H1 (cell line): ENCODE measurements at regions not wholly inside any gene's neighbourhood (a gene's known extent, or its start where the extent isn't known, plus 50 kb on each side); places are given as distances from the start of the nearest gene placed in this dataset.

Experiments used
- TF ChIP-seq, protein P1 (sequence below): fragments of 300-600 bp; sonication (generic); IDR thresholded peaks from 2 replicates; pipeline ENCODE4 v1.7.1; 2012; ENCODE audit warnings: low read length, moderate library complexity, mild to moderate bottlenecking, inconsistent platforms; ENCODE audit not compliant: insufficient replicate concordance

DNA sequence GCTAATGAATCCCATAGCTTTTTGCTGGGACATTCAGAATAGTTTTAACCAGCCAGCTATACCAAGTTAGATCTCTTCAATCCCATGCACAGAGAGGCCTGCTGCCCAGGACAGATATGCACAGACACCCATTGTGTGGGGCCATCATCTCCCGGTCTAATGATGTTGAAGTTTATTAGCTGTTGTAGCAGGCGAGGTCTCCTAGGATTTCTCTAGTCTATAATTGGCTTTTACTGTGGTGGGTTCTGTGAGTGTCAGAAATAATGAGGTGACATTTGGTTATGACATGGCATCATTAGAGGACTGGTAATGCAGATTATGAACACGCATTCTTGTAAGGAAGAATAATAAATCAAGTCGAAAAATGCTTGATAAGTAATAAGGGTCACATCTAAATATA is 81.4 kb upstream of the PLPP4 start (continued):
- TF ChIP-seq, protein P1, sequence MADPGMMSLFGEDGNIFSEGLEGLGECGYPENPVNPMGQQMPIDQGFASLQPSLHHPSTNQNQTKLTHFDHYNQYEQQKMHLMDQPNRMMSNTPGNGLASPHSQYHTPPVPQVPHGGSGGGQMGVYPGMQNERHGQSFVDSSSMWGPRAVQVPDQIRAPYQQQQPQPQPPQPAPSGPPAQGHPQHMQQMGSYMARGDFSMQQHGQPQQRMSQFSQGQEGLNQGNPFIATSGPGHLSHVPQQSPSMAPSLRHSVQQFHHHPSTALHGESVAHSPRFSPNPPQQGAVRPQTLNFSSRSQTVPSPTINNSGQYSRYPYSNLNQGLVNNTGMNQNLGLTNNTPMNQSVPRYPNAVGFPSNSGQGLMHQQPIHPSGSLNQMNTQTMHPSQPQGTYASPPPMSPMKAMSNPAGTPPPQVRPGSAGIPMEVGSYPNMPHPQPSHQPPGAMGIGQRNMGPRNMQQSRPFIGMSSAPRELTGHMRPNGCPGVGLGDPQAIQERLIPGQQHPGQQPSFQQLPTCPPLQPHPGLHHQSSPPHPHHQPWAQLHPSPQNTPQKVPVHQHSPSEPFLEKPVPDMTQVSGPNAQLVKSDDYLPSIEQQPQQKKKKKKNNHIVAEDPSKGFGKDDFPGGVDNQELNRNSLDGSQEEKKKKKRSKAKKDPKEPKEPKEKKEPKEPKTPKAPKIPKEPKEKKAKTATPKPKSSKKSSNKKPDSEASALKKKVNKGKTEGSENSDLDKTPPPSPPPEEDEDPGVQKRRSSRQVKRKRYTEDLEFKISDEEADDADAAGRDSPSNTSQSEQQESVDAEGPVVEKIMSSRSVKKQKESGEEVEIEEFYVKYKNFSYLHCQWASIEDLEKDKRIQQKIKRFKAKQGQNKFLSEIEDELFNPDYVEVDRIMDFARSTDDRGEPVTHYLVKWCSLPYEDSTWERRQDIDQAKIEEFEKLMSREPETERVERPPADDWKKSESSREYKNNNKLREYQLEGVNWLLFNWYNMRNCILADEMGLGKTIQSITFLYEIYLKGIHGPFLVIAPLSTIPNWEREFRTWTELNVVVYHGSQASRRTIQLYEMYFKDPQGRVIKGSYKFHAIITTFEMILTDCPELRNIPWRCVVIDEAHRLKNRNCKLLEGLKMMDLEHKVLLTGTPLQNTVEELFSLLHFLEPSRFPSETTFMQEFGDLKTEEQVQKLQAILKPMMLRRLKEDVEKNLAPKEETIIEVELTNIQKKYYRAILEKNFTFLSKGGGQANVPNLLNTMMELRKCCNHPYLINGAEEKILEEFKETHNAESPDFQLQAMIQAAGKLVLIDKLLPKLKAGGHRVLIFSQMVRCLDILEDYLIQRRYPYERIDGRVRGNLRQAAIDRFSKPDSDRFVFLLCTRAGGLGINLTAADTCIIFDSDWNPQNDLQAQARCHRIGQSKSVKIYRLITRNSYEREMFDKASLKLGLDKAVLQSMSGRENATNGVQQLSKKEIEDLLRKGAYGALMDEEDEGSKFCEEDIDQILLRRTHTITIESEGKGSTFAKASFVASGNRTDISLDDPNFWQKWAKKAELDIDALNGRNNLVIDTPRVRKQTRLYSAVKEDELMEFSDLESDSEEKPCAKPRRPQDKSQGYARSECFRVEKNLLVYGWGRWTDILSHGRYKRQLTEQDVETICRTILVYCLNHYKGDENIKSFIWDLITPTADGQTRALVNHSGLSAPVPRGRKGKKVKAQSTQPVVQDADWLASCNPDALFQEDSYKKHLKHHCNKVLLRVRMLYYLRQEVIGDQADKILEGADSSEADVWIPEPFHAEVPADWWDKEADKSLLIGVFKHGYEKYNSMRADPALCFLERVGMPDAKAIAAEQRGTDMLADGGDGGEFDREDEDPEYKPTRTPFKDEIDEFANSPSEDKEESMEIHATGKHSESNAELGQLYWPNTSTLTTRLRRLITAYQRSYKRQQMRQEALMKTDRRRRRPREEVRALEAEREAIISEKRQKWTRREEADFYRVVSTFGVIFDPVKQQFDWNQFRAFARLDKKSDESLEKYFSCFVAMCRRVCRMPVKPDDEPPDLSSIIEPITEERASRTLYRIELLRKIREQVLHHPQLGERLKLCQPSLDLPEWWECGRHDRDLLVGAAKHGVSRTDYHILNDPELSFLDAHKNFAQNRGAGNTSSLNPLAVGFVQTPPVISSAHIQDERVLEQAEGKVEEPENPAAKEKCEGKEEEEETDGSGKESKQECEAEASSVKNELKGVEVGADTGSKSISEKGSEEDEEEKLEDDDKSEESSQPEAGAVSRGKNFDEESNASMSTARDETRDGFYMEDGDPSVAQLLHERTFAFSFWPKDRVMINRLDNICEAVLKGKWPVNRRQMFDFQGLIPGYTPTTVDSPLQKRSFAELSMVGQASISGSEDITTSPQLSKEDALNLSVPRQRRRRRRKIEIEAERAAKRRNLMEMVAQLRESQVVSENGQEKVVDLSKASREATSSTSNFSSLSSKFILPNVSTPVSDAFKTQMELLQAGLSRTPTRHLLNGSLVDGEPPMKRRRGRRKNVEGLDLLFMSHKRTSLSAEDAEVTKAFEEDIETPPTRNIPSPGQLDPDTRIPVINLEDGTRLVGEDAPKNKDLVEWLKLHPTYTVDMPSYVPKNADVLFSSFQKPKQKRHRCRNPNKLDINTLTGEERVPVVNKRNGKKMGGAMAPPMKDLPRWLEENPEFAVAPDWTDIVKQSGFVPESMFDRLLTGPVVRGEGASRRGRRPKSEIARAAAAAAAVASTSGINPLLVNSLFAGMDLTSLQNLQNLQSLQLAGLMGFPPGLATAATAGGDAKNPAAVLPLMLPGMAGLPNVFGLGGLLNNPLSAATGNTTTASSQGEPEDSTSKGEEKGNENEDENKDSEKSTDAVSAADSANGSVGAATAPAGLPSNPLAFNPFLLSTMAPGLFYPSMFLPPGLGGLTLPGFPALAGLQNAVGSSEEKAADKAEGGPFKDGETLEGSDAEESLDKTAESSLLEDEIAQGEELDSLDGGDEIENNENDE: no peak
